Gastrocnemius medialis (tissue), 4 donors: ENCODE measurements at regions not wholly inside any gene's neighbourhood (a gene's known extent, or its start where the extent isn't known, plus 50 kb on each side); places are given as distances from the start of the nearest gene placed in this dataset.

ENCODE experiments used
- ATAC-seq, 2 donors: fragments of 150-250 bp; one replicate each; pipeline ENCODE4 v1.9.1; 2016
- DNase-seq, 2 donors: peaks; one replicate each; pipeline ENCODE4 v3.0.0-alpha.2; 2019
- H3K27ac ChIP-seq, 4 donors: fragments of 200-600 bp; sonication (generic); 1 replicate in 1 of 4; 2 replicates in 3 of 4; pipeline ENCODE4 v1.5.1; 2016 to 2018; ENCODE audit warnings: mild to moderate bottlenecking in 2 of 4, moderate library complexity in 1 of 4
- H3K27me3 ChIP-seq, 3 donors: fragments of 200-600 bp; sonication (generic) in 2 of 3; 1 replicate in 1 of 3; 2 replicates in 2 of 3; pipeline versions ENCODE4 v1.5.1 to v1.6.0; 2016 to 2019; ENCODE audit warnings: mild to moderate bottlenecking in 1 of 3, moderate library complexity in 1 of 3
- H3K36me3 ChIP-seq, 2 donors: fragments of 200-600 bp; sonication (generic) in 1 of 2; one replicate each; pipeline ENCODE4 v1.5.1; 2017 to 2018
- H3K4me1 ChIP-seq, 2 donors: fragments of 200-600 bp; sonication (generic) in 1 of 2; one replicate each; pipeline ENCODE4 v1.5.1; 2016 to 2017; ENCODE audit warnings: mild to moderate bottlenecking in 2 of 2
- H3K4me3 ChIP-seq, 4 donors: fragments of 200-600 bp; sonication (generic) in 3 of 4; 1 replicate in 1 of 4; 2 replicates in 3 of 4; pipeline ENCODE4 v1.5.1; 2016 to 2019; ENCODE audit warnings: mild to moderate bottlenecking in 2 of 4
- H3K9me3 ChIP-seq, 3 donors: fragments of 200-600 bp; sonication (generic) in 2 of 3; 1 replicate in 1 of 3; 2 replicates in 2 of 3; pipeline ENCODE4 v1.5.1; 2016 to 2019
- CTCF ChIP-seq, 5 experiments: fragments of 450-650 bp in 3 of 5; fragments of 200-600 bp in 2 of 5; sonication (generic) in 2 of 5; IDR thresholded peaks in 4 of 5; conservative IDR thresholded peaks in 1 of 5; 1 replicate in 4 of 5; 2 replicates in 1 of 5; pipeline ENCODE4 v1.5.1; 2016 to 2019; ENCODE audit warnings: antibody characterized with exemption in 5 of 5, mild to moderate bottlenecking in 3 of 5, moderate library complexity in 3 of 5
- POLR2A ChIP-seq, 2 donors: fragments of 450-650 bp; IDR thresholded peaks; one replicate each; pipeline ENCODE4 v1.6.1; 2017; ENCODE audit warnings: antibody characterized with exemption in 2 of 2, mild to moderate bottlenecking in 2 of 2, moderate library complexity in 2 of 2
- in situ Hi-C, 4 donors: fragments of 200-750 bp; cut with MboI; loops; one replicate each; pipeline versions ENCODE4 v1.15.0 to v1.8.0; 2017; ENCODE audit warnings: low sequenced_read_pairs in 4 of 4
- intact Hi-C: fragments of 100-400 bp; cut with DNase I; formaldehyde crosslinking; loops from one replicate; pipeline ENCODE4 v1.15.1; 2023; ENCODE audit warnings: low total_unique reads

GRCh38 chr6:95110767-95111166 is 466.6 kb upstream of the MANEA start:
- no peak for DNase-seq
- H3K27ac ChIP-seq, result no peak overlapping the region
- in situ Hi-C loops (no loop called here), intact Hi-C loops (no loop called here)
- no peaks in the 10 kb centered on the region for H3K27me3 ChIP-seq
- TF ChIP-seq POLR2A (IDR thresholded peaks at IDR 0.05) (no peak), CTCF (IDR thresholded peaks at IDR 0.05 in 4 of 5, conservative IDR thresholded peaks at IDR 0.05 in 1 of 5) (no peak)
- no peaks in the 10 kb centered on the region for H3K36me3 ChIP-seq
- no peaks in the 10 kb centered on the region for H3K4me1 ChIP-seq
- H3K9me3 ChIP-seq, result no peaks in the 10 kb centered on the region
- no peak overlapping the region for H3K4me3 ChIP-seq
- no peak for ATAC-seq

DNA sequence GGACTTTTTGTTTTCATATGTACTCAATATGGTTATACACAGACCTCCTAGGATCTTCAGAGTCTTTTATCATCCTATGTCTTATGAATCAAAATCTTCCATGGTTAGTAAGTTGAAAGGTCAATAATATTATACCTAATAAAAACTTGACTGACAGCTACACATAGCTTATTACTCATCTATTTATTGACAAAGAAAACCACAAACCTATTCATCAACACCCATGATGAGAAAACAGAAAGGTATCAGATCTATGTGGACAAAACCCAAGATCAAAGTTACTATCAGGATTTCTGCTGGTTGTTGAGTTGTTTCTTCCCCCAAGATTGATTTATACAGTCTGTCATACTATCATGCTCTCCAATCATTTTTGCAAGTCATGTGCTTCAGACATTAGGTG is 460.1 kb upstream of the MANEA start:
- DNase-seq, result no peak
- in situ Hi-C loops (no loop called here), intact Hi-C loops (no loop called here)
- Histone ChIP-seq H3K4me1 (no peaks in the 10 kb centered on the region), H3K27me3 (no peaks in the 10 kb centered on the region), H3K4me3 (no peak overlapping the region), H3K9me3 (no peaks in the 10 kb centered on the region), H3K36me3 (no peaks in the 10 kb centered on the region), H3K27ac (no peak overlapping the region)
- TF ChIP-seq POLR2A (IDR thresholded peaks at IDR 0.05) (no peak), CTCF (IDR thresholded peaks at IDR 0.05 in 4 of 5, conservative IDR thresholded peaks at IDR 0.05 in 1 of 5) (no peak)
- ATAC-seq, result no peak

GRCh38 chr6:95119927-95120326 is 457.4 kb upstream of the MANEA start:
- no peaks in the 10 kb centered on the region for H3K36me3 ChIP-seq
- H3K4me3 ChIP-seq, result no peak overlapping the region
- DNase-seq (no peak), ATAC-seq (no peak)
- intact Hi-C loops (no loop called here), in situ Hi-C loops (no loop called here)
- TF ChIP-seq POLR2A (IDR thresholded peaks at IDR 0.05), result no peak
- TF ChIP-seq CTCF (IDR thresholded peaks at IDR 0.05 in 4 of 5, conservative IDR thresholded peaks at IDR 0.05 in 1 of 5), result no peak
- H3K4me1 ChIP-seq, result no peaks in the 10 kb centered on the region
- H3K9me3 ChIP-seq, result no peaks in the 10 kb centered on the region
- no peaks in the 10 kb centered on the region for H3K27me3 ChIP-seq
- no peak overlapping the region for H3K27ac ChIP-seq

- intact Hi-C loops, result no loop called here
- H3K27ac ChIP-seq, result no peak overlapping the region
- no peak overlapping the region for H3K4me3 ChIP-seq
- in situ Hi-C loops, result no loop called here
- H3K27me3 ChIP-seq, result no peaks in the 10 kb centered on the region
- DNase-seq (no peak), ATAC-seq (no peak)
- no peaks in the 10 kb centered on the region for H3K4me1 ChIP-seq
- no peak for TF ChIP-seq POLR2A (IDR thresholded peaks at IDR 0.05)
- no peak for TF ChIP-seq CTCF (IDR thresholded peaks at IDR 0.05 in 4 of 5, conservative IDR thresholded peaks at IDR 0.05 in 1 of 5)
- no peaks in the 10 kb centered on the region for H3K9me3 ChIP-seq
- H3K36me3 ChIP-seq, result no peaks in the 10 kb centered on the region
Observed at GRCh38 chr6:95120984-95121383, 456.4 kb upstream of the MANEA start.

DNA sequence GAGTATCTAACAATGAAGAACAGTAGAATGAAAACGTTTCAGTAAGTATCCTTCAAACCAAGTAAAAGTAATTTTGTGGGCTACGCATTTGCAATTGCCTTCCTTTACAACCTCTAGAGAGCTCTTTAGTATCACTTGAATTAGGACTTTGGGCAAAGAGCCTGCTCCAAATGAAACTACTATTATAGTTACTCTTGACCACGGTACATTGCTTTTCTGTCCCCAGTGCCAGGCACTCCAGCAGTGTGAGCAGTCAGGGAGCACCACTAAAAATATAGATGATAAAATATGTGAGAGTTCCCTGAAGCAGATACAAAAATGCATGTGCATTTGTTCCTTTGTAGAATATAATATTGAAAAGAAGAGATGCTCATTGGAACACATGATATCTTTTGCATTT is 450.1 kb upstream of the MANEA start:
- Histone ChIP-seq H3K9me3 (no peaks in the 10 kb centered on the region), H3K27me3 (no peaks in the 10 kb centered on the region), H3K4me3 (no peak overlapping the region), H3K4me1 (no peaks in the 10 kb centered on the region), H3K36me3 (no peaks in the 10 kb centered on the region), H3K27ac (no peak overlapping the region)
- in situ Hi-C loops (no loop called here), intact Hi-C loops (no loop called here)
- TF ChIP-seq POLR2A (IDR thresholded peaks at IDR 0.05) (no peak), CTCF (IDR thresholded peaks at IDR 0.05 in 4 of 5, conservative IDR thresholded peaks at IDR 0.05 in 1 of 5) (no peak)
- ATAC-seq, result no peak
- DNase-seq, result no peak
